K562 (cell line): ENCODE measurements at regions not wholly inside any gene's neighbourhood (a gene's known extent, or its start where the extent isn't known, plus 50 kb on each side); places are given as distances from the start of the nearest gene placed in this dataset.

Experiments
- ATAC-seq: fragments of 200-7000 bp; cut with Tn5 transposase; 3 replicates; pipeline ENCODE4 v1.9.1; 2020; ENCODE audit warnings: moderate library complexity
- BruUV-seq: library from RNA; stranded (reverse); fragments of 400-500 nt; replicated peaks from 2 replicates; lab custom pipeline; 2021; lab: Mats Ljungman, UMichigan
- CTCF ChIA-PET: fragments of 300-600 bp; formaldehyde crosslinking; extraction: SDS; loops from one replicate; lab custom pipeline; 2021; ENCODE audit warnings: low intra/inter-chr PET ratio; lab: Yijun Ruan, JAX
- POLR2A ChIA-PET: fragments of 300-600, 350-650 bp; sonication (Branson Sonifier 250); formaldehyde crosslinking; extraction: SDS; loops from one replicate; lab custom pipeline; 2021; ENCODE audit warnings: antibody characterized with exemption, inconsistent platforms; lab: Yijun Ruan, JAX
- DNase-seq, 4 experiments: peaks; one replicate each; pipeline versions ENCODE4 v3.0.0 to v3.0.0-alpha.2; 2011 to 2018; ENCODE audit warnings: low spot score in 3 of 4, mixed read lengths in 3 of 4; ENCODE audit errors: extremely low read depth in 1 of 4
- FAIRE-seq: peaks from 2 replicates; lab custom pipeline; 2011; peaks lifted over from hg19 to GRCh38; lab: Jason Lieb, UNC
- H2AFZ ChIP-seq: 2 replicates; pipeline ENCODE4 v1.6.0; 2011; ENCODE audit warnings: low read depth, low read length, control low read depth, inconsistent platforms
- H3K27ac ChIP-seq: fragments of 200-600 bp; 3 replicates; pipeline ENCODE4 v1.8.0; 2011; ENCODE audit warnings: low read depth, mild to moderate bottlenecking, control low read depth, inconsistent platforms, low read length, moderate library complexity, mixed read lengths; ENCODE audit errors: extremely low read depth
- H3K27me3 ChIP-seq, 2 experiments: fragments of 300-600 bp in 1 of 2; 2 replicates in 1 of 2; 3 replicates in 1 of 2; pipeline versions ENCODE4 v1.6.0 to v1.8.0; 2011; ENCODE audit warnings: inconsistent platforms in 2 of 2, low read length in 2 of 2, mild to moderate bottlenecking in 1 of 2, mixed read lengths in 1 of 2, moderate library complexity in 1 of 2; ENCODE audit not compliant: control insufficient read depth in 2 of 2, insufficient read depth in 2 of 2
- H3K36me3 ChIP-seq: fragments of 300-600 bp; 3 replicates; pipeline ENCODE4 v1.8.0; 2011; ENCODE audit warnings: mild to moderate bottlenecking, low read length, inconsistent platforms; ENCODE audit not compliant: control insufficient read depth, insufficient read depth
- H3K4me1 ChIP-seq, 2 experiments: fragments of 200-600 bp in 1 of 2; replicated peaks in 1 of 2; 2 replicates in 1 of 2; 3 replicates in 1 of 2; pipeline versions ENCODE4 v1.5.1 to v1.8.0; 2011; ENCODE audit warnings: inconsistent platforms in 2 of 2, low read length in 2 of 2, mild to moderate bottlenecking in 1 of 2, mixed read lengths in 1 of 2, moderate library complexity in 1 of 2; ENCODE audit not compliant: control insufficient read depth in 2 of 2, insufficient read depth in 2 of 2
- H3K4me2 ChIP-seq: 2 replicates; pipeline ENCODE4 v1.6.1; 2011; ENCODE audit warnings: low read length, control low read depth, inconsistent platforms, mixed read lengths; ENCODE audit not compliant: insufficient read depth
- H3K4me3 ChIP-seq: fragments of 200-600 bp; sonication (generic), shearing (Covaris generic); 2 replicates; pipeline ENCODE4 v1.5.1; 2016; ENCODE audit warnings: control low read depth, inconsistent platforms
- H3K79me2 ChIP-seq: fragments of 200-600 bp; 3 replicates; pipeline ENCODE4 v1.8.0; 2011; ENCODE audit warnings: low read length, inconsistent platforms; ENCODE audit not compliant: control insufficient read depth, insufficient read depth
- H3K9ac ChIP-seq, 2 experiments: 2 replicates each; pipeline versions ENCODE4 v1.6.0 to v1.6.1; 2011; ENCODE audit warnings: low read depth in 2 of 2, low read length in 2 of 2, control low read depth in 1 of 2, inconsistent platforms in 1 of 2, mild to moderate bottlenecking in 1 of 2, mixed read lengths in 1 of 2; ENCODE audit not compliant: insufficient read depth in 1 of 2
- H3K9me1 ChIP-seq: one replicate; pipeline ENCODE4 v1.6.0; 2011; ENCODE audit warnings: inconsistent platforms, mild to moderate bottlenecking, low read length, moderate library complexity; ENCODE audit not compliant: control insufficient read depth, insufficient read depth
- H3K9me3 ChIP-seq: replicated peaks from 2 replicates; pipeline ENCODE4 v1.5.1; 2011; ENCODE audit warnings: low read depth, low read length, inconsistent platforms; ENCODE audit not compliant: control insufficient read depth, insufficient read depth
- H4K20me1 ChIP-seq: replicated peaks from 2 replicates; pipeline ENCODE4 v1.6.1; 2011; ENCODE audit warnings: low read length, inconsistent platforms, mixed read lengths; ENCODE audit not compliant: control insufficient read depth, insufficient read depth
- CTCF ChIP-seq, 3 experiments: IDR thresholded peaks in 2 of 3; conservative IDR thresholded peaks in 1 of 3; 2 replicates each; pipeline ENCODE4 v1.5.1; 2011 to 2012; ENCODE audit warnings: low read length in 3 of 3, mild to moderate bottlenecking in 3 of 3, control low read depth in 2 of 3, improper control_type of control experiment in 1 of 3, inconsistent platforms in 1 of 3, low read depth in 1 of 3, mixed read lengths in 1 of 3, moderate library complexity in 1 of 3; ENCODE audit not compliant: insufficient read depth in 2 of 3
- ELK1 ChIP-seq: sonication (generic); formaldehyde crosslinking; IDR thresholded peaks from 2 replicates; pipeline ENCODE4 v1.8.1; 2022; ENCODE audit warnings: missing genetic modification reagents
- MIER1 ChIP-seq: fragments of 450-650 bp; IDR thresholded peaks from 2 replicates; pipeline ENCODE4 v1.6.1; 2016; ENCODE audit warnings: antibody characterized with exemption, mild to moderate bottlenecking, low read depth
- SMC3 ChIP-seq: conservative IDR thresholded peaks from 2 replicates; pipeline ENCODE4 v1.6.1; 2011; ENCODE audit warnings: low read depth, low read length, improper control_type of control experiment; ENCODE audit not compliant: insufficient read depth
- ZMIZ1 ChIP-seq, 2 experiments: fragments of 150-350 bp in 1 of 2; IDR thresholded peaks; 2 replicates each; pipeline ENCODE4 v1.6.1; 2012 to 2016; ENCODE audit warnings: low read depth in 2 of 2, low read length in 2 of 2, mild to moderate bottlenecking in 1 of 2, moderate library complexity in 1 of 2
- ZNF444 ChIP-seq: fragments of 250-450 bp; sonication (Bioruptor Pico); IDR thresholded peaks from 2 replicates; pipeline ENCODE4 v1.4.0; 2020; ENCODE audit warnings: mild to moderate bottlenecking, moderate library complexity
- WGBS: fragments of 100-300 bp; shearing (Covaris generic); methylation state at CpG from one replicate; pipeline ENCODE4 v1.1.6; 2016; ENCODE audit warnings: low coverage, mixed read lengths; ENCODE audit not compliant: insufficient coverage; ENCODE audit errors: missing lambda C conversion rate; 5-methylcytosine and 5-hydroxymethylcytosine counted together
- in situ Hi-C: fragments of 300-500 bp; cut with MboI; formaldehyde crosslinking; loops from 4 replicates; pipeline ENCODE4 v1.15.0; 2018; ENCODE audit warnings: inconsistent platforms, mixed read lengths
- intact Hi-C: fragments of 100-400 bp; cut with micrococcal nuclease; formaldehyde crosslinking; loops from 2 replicates; pipeline ENCODE4 v1.14.2; 2022

- ChIA-PET CTCF (no interaction called here), POLR2A (interaction anchor here (0.7 to 1.4 kb wide), 2 partner anchors 9 to 23 kb away, joined by 3 read pairs; no protein-coding TSS in a partner anchor)
- no peak for FAIRE-seq
- TF ChIP-seq ZNF444 (CRISPR knock-in tag) (no peak), ELK1 (CRISPR knock-in tag) (no peak), CTCF (IDR thresholded peaks at IDR 0.05 in 2 of 3, conservative IDR thresholded peaks at IDR 0.05 in 1 of 3; ENCODE audit: insufficient read depth in 2 of 3, low read depth in 1 of 3, low read length in 3 of 3) (peak; percentile 23 to 44 (median 37); a peak in 3 of 6 replicates), ZMIZ1 (IDR thresholded peaks at IDR 0.05; ENCODE audit: low read depth in 2 of 2, low read length in 2 of 2) (no peak), SMC3 (peak; percentile 42; the same call in 1 of the 2 replicates), MIER1 (no peak)
Observed at GRCh38 chr2:235106874-235107639, 155.2 kb downstream of the SH3BP4 start.

More at GRCh38 chr2:235106874-235107639, 155.2 kb downstream of the SH3BP4 start:
- intact Hi-C loops (no loop called here), in situ Hi-C loops (loop anchor here (10.0 kb wide), 1 partner anchor 562 kb away; no protein-coding TSS in a partner anchor)
- ATAC-seq (0 out of 3 replicates have a peak, but pooled peaks have one; percentile 46), DNase-seq (peak; percentile 9 to 29 (median 19))
- H3K79me2 ChIP-seq = no peaks in the 10 kb centered on the region
- no peaks in the 10 kb centered on the region for H3K36me3 ChIP-seq
- no peaks in the 10 kb centered on the region for H3K9me3 ChIP-seq
- H3K4me3 ChIP-seq = no peak overlapping the region
- no peak overlapping the region for H3K9ac ChIP-seq
- no peak overlapping the region for H3K27ac ChIP-seq
- H2AFZ ChIP-seq = no peak overlapping the region
- H3K4me1 ChIP-seq = no peaks in the 10 kb centered on the region
- no peak overlapping the region for H3K4me2 ChIP-seq
- no peaks in the 10 kb centered on the region for H4K20me1 ChIP-seq
- 2% methylated on average over 9 of the region's 10 CpGs for WGBS
- H3K27me3 ChIP-seq = peaks cover 0 to 16% of the 10 kb centered on the region in 2 experiments; a peak in 2 of 5 replicates
- no TSS peak for BruUV-seq
- H3K9me1 ChIP-seq = no peaks in the 10 kb centered on the region
